HG02973 (cell line): ENCODE measurements at regions not wholly inside any gene's neighbourhood (a gene's known extent, or its start where the extent isn't known, plus 50 kb on each side); places are given as distances from the start of the nearest gene placed in this dataset.
"Not testable (repeated sequence)": the region's sequence is repeated elsewhere in the genome, so short reads cannot be mapped to it uniquely, and the experiment has no call there.

ENCODE experiments used
- ATAC-seq: cut with Tn5 transposase; IDR thresholded peaks from one replicate; pipeline ENCODE4 v1.9.1; 2021; ENCODE audit warnings: moderate library complexity; ENCODE audit not compliant: unreplicated experiment

DNA sequence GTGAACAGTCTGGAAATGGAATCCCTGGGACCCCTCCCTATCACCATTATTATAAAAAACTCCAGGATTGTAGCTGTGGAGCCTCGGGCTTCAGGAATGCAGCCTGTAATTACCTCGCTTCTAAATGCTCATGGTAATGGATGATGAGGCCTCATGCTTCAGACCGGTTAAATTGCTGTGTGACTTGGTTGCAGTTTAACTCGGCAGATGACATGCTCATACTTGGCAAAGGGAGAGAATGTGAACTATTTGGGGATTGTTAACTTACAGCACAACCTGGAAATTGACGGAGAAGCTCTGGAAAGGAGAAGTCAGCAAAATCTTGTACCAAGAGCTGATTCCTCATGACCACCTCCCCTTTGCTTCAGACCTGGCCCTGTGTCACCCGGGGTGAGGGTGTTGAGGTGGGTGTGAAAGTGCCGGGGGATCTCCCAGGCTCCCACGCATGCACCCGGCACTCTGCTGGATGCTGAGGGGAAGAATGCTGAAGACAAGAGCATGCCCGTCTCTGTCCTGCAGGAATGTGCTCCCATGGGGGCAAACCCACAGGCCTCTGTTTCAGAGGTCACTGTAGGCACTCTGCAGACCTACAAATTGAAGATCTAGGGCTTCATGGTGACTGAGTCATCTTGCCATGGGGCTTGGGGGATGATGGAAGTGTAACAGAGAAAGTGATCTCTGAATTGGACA lies 364.8 kb downstream of the RPS6KC1 start:
- no peak for ATAC-seq

- no peak for ATAC-seq
Measured at GRCh38 chr1:213416461-213417224, 365.6 kb downstream of the RPS6KC1 start.

DNA sequence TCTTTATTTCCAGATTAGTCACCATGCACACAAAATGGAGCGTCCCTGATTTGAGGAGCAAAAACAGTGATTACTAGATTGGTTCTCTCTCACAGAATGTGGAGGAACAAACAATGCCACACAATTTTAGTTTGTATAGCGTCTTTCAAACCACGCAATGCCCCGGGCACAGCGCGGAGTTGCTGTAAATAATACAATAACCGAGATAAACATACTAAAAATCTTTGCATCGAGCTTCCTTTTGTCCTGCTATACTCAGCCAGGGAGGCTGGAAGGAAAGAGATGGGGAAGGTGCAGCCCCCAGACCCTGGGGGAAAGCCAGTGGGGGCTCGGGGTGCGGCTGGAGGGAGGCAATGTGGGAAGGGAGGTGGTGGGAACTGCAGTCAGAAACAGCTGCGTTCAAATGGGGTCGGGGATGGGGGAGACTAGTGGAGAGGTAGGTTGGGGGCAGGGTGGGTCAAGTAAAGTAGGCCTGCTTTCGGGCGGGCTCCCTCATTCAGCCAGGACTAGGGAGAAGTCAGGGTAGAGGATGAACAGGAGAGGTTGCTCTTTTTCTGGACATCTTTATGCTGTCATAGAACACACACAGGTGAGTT lies 366.3 kb downstream of the RPS6KC1 start:
- no peak for ATAC-seq

DNA sequence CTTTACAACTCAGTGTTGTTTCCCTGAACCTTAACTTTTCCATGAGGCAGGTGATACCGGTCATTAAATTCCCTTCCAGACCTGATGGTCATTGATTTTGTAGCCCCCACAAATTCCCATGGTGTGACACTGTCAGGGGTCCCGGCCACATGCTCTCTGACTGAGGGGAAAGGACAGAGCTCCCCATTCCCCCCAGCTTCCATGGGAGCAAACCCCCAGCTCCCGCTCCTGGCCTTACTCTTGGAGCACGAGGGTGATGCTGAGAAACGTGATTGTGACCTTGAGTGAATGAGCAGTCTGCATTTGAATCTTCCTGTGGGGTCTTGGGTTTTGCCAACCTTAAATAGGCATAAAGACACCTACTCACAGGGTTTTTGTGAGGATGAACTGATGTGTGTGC lies 366.8 kb downstream of the RPS6KC1 start:
- ATAC-seq = no peak

DNA sequence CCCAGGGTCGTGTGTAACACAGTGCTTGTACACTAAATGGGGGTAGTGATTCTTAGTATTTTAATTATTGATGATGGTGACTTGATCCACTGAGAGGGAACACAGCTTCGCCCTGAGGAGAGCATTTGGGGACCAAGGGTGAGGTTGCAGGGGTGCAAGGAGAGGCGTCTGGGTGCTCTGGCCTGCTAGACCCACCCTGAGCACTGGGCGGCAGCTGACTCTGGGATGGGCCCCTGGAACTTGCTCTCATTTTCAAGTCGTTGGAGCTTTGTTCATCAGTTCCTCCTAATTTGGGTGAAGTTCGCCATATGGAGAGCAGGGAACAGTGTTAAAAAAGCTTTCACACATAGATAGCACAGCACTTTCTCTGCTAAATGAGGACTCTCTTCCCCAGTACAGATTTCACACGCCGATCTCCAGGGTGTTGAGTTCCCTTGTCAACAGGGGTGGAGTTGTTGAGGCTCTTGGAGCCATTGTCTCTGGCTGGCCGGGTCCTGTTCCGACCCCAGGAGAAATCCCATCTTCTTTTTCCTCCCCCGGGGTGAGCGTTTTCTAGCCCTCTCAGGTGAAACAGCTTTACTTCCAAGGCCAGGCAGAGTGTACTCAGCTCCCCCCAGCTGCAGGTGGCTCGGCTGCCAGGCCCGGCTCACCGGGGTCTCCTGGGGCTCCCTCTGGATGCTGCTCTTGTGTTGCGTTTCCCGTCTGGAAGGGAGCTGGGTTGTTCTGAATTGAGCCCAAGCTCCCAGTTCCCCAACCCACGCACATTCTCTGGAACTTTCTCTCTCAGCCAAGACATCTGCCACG lies 367.4 kb downstream of the RPS6KC1 start:
- no peak for ATAC-seq

DNA sequence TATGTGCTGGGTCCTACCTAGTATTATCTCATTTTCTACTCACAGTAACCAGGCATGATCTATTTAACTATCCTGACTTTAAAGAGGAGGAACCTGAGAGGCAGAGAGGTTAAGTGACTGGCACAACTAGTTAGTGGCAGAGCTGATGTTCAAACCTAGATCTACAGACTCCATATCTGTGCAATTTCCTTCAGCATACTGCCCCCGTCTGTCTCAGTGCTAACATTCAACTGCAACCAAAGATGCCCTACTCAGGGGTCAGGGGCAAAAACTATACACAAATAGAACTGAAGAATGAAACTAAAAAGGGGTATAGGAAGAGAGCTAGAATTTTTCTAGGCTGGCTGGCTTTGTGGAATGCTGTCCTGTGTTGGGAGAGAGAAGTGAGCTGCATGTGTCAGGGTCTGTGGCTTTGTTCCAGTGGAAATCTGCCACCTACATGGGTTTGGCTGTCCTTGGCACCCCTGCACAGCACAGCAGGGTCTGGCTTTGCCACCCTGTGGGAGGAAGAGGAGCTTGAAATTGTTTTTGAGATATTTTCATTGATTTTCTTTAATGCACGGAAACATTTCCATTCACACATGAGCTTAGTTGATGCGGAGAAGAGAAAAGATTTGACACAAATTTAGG lies 368.5 kb downstream of the RPS6KC1 start:
- no peak for ATAC-seq

GRCh38 chr1:213421178-213421577 lies 370.1 kb downstream of the RPS6KC1 start:
- ATAC-seq = not testable (repeated sequence)

DNA sequence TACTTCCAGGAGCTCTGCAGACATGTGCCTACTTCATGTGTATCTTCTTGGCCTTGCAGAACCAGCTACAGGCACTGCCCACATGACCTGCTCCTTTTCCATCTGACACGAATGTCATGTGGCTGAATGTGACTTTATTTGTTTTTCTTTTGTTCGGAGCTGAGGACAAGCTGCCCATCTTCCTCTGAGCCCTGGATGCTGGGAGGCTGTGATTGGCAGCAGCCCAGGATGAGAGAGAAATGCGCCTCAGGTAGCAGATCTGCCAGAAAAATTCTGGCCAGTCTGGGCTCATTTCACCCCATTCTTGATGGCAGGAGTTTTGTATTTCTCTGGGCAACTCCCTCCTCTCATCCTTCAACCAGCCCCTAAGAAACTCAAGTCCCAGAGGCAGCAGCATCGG lies 372.0 kb downstream of the RPS6KC1 start:
- no peak for ATAC-seq

DNA sequence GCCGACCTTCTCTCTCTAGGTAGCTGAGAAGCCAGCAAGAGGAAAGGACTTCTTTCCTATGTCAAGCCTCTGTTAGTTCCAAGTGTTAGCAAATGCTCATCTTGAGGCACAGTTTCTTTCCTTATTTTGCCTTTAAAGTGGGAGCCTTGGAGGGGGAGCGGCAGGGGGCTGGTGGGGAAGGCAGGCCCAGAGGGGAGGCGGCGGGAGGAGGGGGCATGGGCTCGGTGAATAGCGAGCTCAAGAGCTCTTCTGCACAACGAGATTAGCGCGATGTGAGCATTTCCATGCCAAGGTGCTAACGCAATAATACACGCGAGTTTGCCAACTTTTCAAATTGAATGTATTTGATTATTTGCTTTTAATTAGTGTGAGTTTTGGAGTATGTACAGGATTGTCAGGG lies 372.6 kb downstream of the RPS6KC1 start:
- ATAC-seq = no peak

DNA sequence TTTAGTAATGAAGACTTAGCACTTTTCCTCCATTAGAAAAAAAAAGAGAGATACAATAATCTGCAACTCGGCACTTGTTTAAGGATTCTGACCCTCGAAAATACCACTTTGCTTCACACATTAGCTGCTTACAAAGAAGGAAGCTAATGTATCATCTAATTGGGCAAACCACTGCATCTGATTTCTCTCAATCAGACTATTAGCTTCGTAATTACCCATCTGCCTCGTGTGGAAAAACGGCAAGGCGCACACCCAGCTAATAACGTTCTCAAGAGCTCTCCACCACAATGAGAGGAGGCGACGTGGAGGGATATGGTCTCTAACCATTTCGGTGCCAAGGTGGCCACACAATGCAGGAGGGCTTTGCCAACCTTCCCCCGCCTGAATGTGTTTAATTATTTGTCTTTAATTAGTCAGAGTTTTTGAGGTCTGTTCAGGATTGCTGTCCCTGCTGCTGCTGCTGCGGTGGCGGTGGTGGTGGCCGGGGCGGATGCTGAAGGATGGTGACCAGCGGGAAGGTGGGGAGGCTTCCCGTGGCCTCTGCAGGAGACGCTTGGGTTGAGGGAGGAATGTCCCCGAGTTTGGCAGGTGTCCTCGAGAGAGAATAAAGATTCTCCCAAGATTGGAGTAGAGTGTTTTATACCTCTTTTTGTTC lies 374.5 kb downstream of the RPS6KC1 start:
- ATAC-seq = no peak

GRCh38 chr1:213429642-213430041 lies 378.6 kb downstream of the RPS6KC1 start:
- no peak for ATAC-seq

- no peak for ATAC-seq
Measured at GRCh38 chr1:213435715-213436114, 384.7 kb downstream of the RPS6KC1 start.

- ATAC-seq = no peak
Measured at GRCh38 chr1:213438339-213438738, 387.3 kb downstream of the RPS6KC1 start.

DNA sequence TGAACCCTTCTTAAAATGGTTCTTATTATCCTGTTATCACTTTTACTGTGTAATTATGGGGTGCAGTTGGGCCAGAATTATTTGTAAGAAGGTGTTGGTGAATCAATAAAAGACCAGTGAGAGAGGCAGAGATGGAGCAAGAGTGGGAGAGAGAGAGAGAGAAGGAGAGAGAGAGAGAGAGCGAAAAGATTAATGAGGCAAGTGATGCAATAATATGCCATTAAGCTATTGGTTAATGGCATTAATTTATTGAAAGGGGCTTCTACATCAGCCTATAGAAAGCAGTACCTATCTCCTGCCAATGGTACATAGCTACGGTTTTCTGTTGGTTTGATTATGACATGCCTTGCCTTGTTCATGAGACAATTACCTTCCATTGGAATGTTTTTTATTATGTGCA lies 388.7 kb downstream of the RPS6KC1 start:
- ATAC-seq = no peak

GRCh38 chr1:213440766-213441165 lies 389.7 kb downstream of the RPS6KC1 start:
- ATAC-seq = no peak

DNA sequence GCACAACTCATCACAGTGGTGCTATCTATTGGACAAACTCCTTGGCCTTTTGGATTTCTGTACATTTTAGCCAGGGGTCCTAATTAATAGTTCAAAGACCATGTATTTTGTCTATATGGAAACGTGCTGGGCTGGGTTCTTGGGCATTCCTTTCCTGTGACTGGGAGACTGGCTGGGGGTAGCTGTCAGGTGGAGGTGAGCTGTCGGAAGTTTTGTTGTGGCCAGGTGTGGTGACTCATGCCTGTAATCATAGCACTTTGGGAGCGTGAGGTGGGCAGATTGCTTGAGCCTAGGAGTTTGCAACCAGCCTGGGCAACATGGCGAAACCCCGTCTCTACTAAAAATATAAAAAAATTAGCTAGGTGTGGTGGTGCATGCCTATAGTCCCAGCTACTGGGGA lies 392.4 kb downstream of the RPS6KC1 start:
- ATAC-seq = no peak

GRCh38 chr1:213444224-213444623 lies 393.2 kb downstream of the RPS6KC1 start:
- ATAC-seq = no peak

- ATAC-seq = no peak
Measured at GRCh38 chr1:213446496-213446895, 395.5 kb downstream of the RPS6KC1 start.

DNA sequence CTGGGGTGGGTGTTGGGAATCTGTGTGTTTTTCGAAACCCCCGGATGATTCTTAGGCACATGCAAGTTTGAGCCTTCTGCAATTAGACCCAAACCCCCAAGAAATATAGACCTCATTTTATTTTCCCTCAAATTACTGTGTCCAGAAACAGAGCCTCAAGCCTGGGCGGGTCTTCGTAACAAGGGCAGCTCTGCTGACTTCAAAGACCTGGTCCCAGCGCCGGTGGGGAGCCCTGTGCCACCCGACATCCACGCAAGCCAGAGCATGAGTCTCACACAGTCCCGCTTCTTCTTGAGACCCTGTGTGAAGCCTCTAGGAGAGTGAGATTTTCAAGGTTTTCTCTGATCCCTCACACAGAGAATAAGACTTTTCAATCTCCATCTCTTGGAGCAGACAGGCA lies 397.3 kb downstream of the RPS6KC1 start:
- ATAC-seq = no peak

DNA sequence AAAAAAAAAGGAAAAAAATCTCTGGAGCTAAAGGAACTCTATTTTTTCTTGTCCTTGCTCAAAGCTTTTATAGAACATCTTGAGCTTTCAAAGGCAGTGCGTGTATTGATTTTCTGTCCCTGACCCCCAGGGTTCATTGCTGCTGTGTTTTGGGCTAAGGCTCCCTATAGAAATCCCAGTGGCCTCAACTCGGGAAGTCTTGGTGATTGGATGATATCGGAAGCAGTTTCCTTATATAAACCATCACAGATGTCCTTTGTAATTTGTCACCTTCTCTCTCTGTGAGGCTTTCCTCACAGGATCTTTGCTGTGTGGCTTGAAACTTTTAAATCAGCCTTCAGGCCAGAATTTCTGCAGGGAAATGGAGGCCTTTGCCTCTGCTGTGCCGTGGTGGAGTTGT lies 397.7 kb downstream of the RPS6KC1 start:
- no peak for ATAC-seq
